Stimulated activated CD4-positive, alpha-beta T cell treated with anti-CD3 and anti-CD28 coated beads, Interleukin-12 subunit alpha, Interleukin-12 subunit beta, amount 100 ng/mL, for 24 hours (primary cell): ENCODE measurements at regions not wholly inside any gene's neighbourhood (a gene's known extent, or its start where the extent isn't known, plus 50 kb on each side); places are given as distances from the start of the nearest gene placed in this dataset.

Experiments
- DNase-seq, 2 experiments: peaks; one replicate each; pipeline ENCODE4 v3.0.0-alpha.2; 2020; ENCODE audit warnings: low read depth in 2 of 2

GRCh38 chr2:16900405-16901025, 234.9 kb upstream of the CYRIA start:
- no peak for DNase-seq

GRCh38 chr2:16899958-16900357, 234.3 kb upstream of the CYRIA start:
- DNase-seq, result no peak

GRCh38 chr2:16890081-16890480, 224.4 kb upstream of the CYRIA start:
- DNase-seq, result no peak

- DNase-seq, result no peak
Observed at GRCh38 chr2:16885027-16885426, 219.4 kb upstream of the CYRIA start.

- DNase-seq, result no peak
Observed at GRCh38 chr2:16882706-16883105, 217.1 kb upstream of the CYRIA start.

GRCh38 chr2:16881122-16881521, 215.5 kb upstream of the CYRIA start:
- DNase-seq, result no peak

- DNase-seq, result no peak
Observed at GRCh38 chr2:16871411-16871810, 205.8 kb upstream of the CYRIA start.

GRCh38 chr2:16870491-16871076, 204.9 kb upstream of the CYRIA start:
- DNase-seq, result no peak

GRCh38 chr2:16869711-16870110, 204.1 kb upstream of the CYRIA start:
- no peak for DNase-seq

- DNase-seq, result no peak
Observed at GRCh38 chr2:16862471-16862870, 196.8 kb upstream of the CYRIA start.

GRCh38 chr2:16861530-16861929, 195.9 kb upstream of the CYRIA start:
- DNase-seq, result no peak

GRCh38 chr2:16861111-16861510, 195.5 kb upstream of the CYRIA start:
- DNase-seq, result no peak

- no peak for DNase-seq
Observed at GRCh38 chr2:16860627-16861026, 195.0 kb upstream of the CYRIA start.

GRCh38 chr2:16855183-16855582, 189.5 kb upstream of the CYRIA start:
- no peak for DNase-seq

GRCh38 chr2:16853088-16853487, 187.5 kb upstream of the CYRIA start:
- no peak for DNase-seq

- no peak for DNase-seq
Observed at GRCh38 chr2:16852651-16853050, 187.0 kb upstream of the CYRIA start.

GRCh38 chr2:16851126-16851525, 185.5 kb upstream of the CYRIA start:
- no peak for DNase-seq

- DNase-seq, result no peak
Observed at GRCh38 chr2:16840496-16841172, 175.0 kb upstream of the CYRIA start.

- DNase-seq, result no peak
Observed at GRCh38 chr2:16832910-16833309, 167.3 kb upstream of the CYRIA start.

- DNase-seq, result no peak
Observed at GRCh38 chr2:16828828-16829160, 163.2 kb upstream of the CYRIA start.

GRCh38 chr2:16828044-16828827, 162.6 kb upstream of the CYRIA start:
- DNase-seq, result no peak

- no peak for DNase-seq
Observed at GRCh38 chr2:16824472-16824871, 158.8 kb upstream of the CYRIA start.

GRCh38 chr2:16821692-16822091, 156.1 kb upstream of the CYRIA start:
- DNase-seq, result no peak
